ENCODE measurements at regions not wholly inside any gene's neighbourhood (a gene's known extent, or its start where the extent isn't known, plus 50 kb on each side); places are given as distances from the start of the nearest gene placed in this dataset.

DNA sequence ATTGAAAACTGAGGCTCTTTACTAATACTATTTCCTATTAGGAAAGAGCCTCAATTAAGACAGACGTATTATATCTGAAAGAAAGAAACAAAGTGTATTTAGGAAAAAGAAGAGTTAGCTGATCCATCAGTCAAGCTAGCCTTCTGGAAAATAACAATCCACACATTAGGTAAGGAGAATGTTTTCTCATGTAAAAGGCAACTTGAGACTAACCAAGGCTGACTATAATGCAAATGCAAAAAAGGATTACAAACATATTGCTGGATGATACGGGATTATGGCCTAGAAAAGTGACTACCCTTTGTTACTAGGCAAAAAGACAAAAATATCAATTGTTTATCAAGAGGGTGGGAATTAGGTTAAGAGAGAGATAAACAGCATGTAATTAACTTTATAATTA, 176.9 kb downstream of the RFPL4B start:
- no peaks in the 10 kb centered on the region for H3K27me3 ChIP-seq (ENCODE audit: control insufficient read depth in 2 of 2, insufficient read depth in 2 of 2, low read length in 2 of 2)
- no peaks in the 10 kb centered on the region for H3K4me1 ChIP-seq (ENCODE audit: control insufficient read depth, extremely low read depth, insufficient read depth, low read length)
- ChIA-PET POLR2A (no interaction called here), CTCF (interaction anchor here (1.1 kb wide), 1 partner anchor 12 kb away, joined by 3 read pairs; no protein-coding TSS in a partner anchor)
- no peak overlapping the region for H3K27ac ChIP-seq (ENCODE audit: insufficient read depth, low read depth, low read length)
- no peaks in the 10 kb centered on the region for H3K36me3 ChIP-seq (ENCODE audit: control insufficient read depth in 2 of 2, extremely low read depth in 1 of 2, insufficient read depth in 2 of 2, low read length in 2 of 2)
- FAIRE-seq: no peak
- no TSS peak for BruUV-seq (replicated peaks)
- no peaks in the 10 kb centered on the region for H4K20me1 ChIP-seq (replicated peaks; ENCODE audit: control insufficient read depth, extremely low read depth, insufficient read depth, low read length)
- TF ChIP-seq POLR2A (IDR thresholded peaks at IDR 0.05; ENCODE audit: low read depth, low read length) (no peak), MYC (IDR thresholded peaks at IDR 0.05; ENCODE audit: low read depth, low read length) (no peak), EZH2 (IDR thresholded peaks at IDR 0.05; ENCODE audit: borderline replicate concordance, low read depth, low read length, severe bottlenecking) (no peak), FOS (IDR thresholded peaks at IDR 0.05; ENCODE audit: borderline replicate concordance, insufficient read depth, low read length) (no peak), JUN (IDR thresholded peaks at IDR 0.05; ENCODE audit: borderline replicate concordance, insufficient read depth, insufficient read length, low read depth) (no peak), POLR2AphosphoS5 (IDR thresholded peaks at IDR 0.05; ENCODE audit: insufficient read depth, low read depth, low read length) (no peak), GATA2 (IDR thresholded peaks at IDR 0.05; ENCODE audit: insufficient read depth, insufficient read length, low read depth, low read length) (no peak)
- TF ChIP-seq, protein P1, sequence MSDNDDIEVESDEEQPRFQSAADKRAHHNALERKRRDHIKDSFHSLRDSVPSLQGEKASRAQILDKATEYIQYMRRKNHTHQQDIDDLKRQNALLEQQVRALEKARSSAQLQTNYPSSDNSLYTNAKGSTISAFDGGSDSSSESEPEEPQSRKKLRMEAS (IDR thresholded peaks at IDR 0.05; ENCODE audit: insufficient read depth, insufficient read length): no peak
- TF ChIP-seq, protein P2, sequence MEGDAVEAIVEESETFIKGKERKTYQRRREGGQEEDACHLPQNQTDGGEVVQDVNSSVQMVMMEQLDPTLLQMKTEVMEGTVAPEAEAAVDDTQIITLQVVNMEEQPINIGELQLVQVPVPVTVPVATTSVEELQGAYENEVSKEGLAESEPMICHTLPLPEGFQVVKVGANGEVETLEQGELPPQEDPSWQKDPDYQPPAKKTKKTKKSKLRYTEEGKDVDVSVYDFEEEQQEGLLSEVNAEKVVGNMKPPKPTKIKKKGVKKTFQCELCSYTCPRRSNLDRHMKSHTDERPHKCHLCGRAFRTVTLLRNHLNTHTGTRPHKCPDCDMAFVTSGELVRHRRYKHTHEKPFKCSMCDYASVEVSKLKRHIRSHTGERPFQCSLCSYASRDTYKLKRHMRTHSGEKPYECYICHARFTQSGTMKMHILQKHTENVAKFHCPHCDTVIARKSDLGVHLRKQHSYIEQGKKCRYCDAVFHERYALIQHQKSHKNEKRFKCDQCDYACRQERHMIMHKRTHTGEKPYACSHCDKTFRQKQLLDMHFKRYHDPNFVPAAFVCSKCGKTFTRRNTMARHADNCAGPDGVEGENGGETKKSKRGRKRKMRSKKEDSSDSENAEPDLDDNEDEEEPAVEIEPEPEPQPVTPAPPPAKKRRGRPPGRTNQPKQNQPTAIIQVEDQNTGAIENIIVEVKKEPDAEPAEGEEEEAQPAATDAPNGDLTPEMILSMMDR (IDR thresholded peaks at IDR 0.05; ENCODE audit: extremely low read depth in 1 of 2, insufficient read depth in 1 of 2, low read depth in 1 of 2, low read length in 2 of 2): no peak
- intact Hi-C loops (cut with micrococcal nuclease) (no loop called here), dilution Hi-C loops (cut with MboI; ENCODE audit: extremely low pct_ligation_motif_present, low sequenced_read_pairs) (no loop called here)
- H3K4me3 ChIP-seq (replicated peaks in 1 of 3; ENCODE audit: insufficient read depth in 1 of 3, low read depth in 1 of 3, low read length in 3 of 3): no peak overlapping the region
- DNase-seq (ENCODE audit: low read depth, low spot score): no peak
- H3K4me2 ChIP-seq (ENCODE audit: insufficient read depth, low read length): no peak overlapping the region
- no peaks in the 10 kb centered on the region for H3K9me1 ChIP-seq (replicated peaks; ENCODE audit: control insufficient read depth, extremely low read depth, insufficient read depth, low read length)
- H3K9me3 ChIP-seq (replicated peaks; ENCODE audit: control insufficient read depth, insufficient read depth, low read length): no peaks in the 10 kb centered on the region
- no peak overlapping the region for H2AFZ ChIP-seq (ENCODE audit: low read depth, low read length)
- H3K9ac ChIP-seq (replicated peaks; ENCODE audit: extremely low read depth, insufficient read depth, low read length): no peak overlapping the region
- no peaks in the 10 kb centered on the region for H3K79me2 ChIP-seq (ENCODE audit: control insufficient read depth, insufficient read depth, low read length)

All from endothelial cell of umbilical vein (primary cell).